H1 (cell line): ENCODE measurements at regions not wholly inside any gene's neighbourhood (a gene's known extent, or its start where the extent isn't known, plus 50 kb on each side); places are given as distances from the start of the nearest gene placed in this dataset.

Experiments
- CTCF ChIA-PET: fragments of 300-600 bp; sonication (Branson Sonifier 250); formaldehyde crosslinking; loops from one replicate; lab custom pipeline; 2021; ENCODE audit not compliant: partially characterized antibody; lab: Charles Lee
- POLR2A ChIA-PET: fragments of 300-600 bp; sonication (Branson Sonifier 250); formaldehyde crosslinking; loops from one replicate; lab custom pipeline; 2021; ENCODE audit warnings: inconsistent platforms; ENCODE audit not compliant: partially characterized antibody; lab: Charles Lee
- DNase-seq, 2 experiments: peaks; one replicate each; pipeline versions ENCODE4 v3.0.0 to v3.0.0-alpha.2; 2010 to 2022; ENCODE audit warnings: low spot score in 2 of 2, low read depth in 1 of 2, mixed read lengths in 1 of 2
- FAIRE-seq: peaks from 2 replicates; lab custom pipeline; 2011; peaks lifted over from hg19 to GRCh38; lab: Jason Lieb, UNC
- H2AFZ ChIP-seq: 2 replicates; pipeline ENCODE4 v1.8.1; 2012; ENCODE audit warnings: low read length, inconsistent platforms
- H2AK5ac ChIP-seq: 2 replicates; pipeline ENCODE4 v1.6.1; 2013; ENCODE audit warnings: low read depth, low read length
- H2BK120ac ChIP-seq: replicated peaks from 2 replicates; pipeline ENCODE3; 2013; ENCODE audit warnings: low read depth, low read length, inconsistent platforms
- H2BK12ac ChIP-seq: 2 replicates; pipeline ENCODE4 v1.6.1; 2013; ENCODE audit warnings: low read depth, low read length
- H2BK15ac ChIP-seq: 2 replicates; pipeline ENCODE4 v1.6.1; 2013; ENCODE audit warnings: low read length
- H2BK20ac ChIP-seq: 2 replicates; pipeline ENCODE4 v1.6.1; 2013; ENCODE audit warnings: low read length
- H2BK5ac ChIP-seq: 2 replicates; pipeline ENCODE4 v1.6.1; 2013; ENCODE audit warnings: low read depth, low read length
- H3K14ac ChIP-seq: 2 replicates; pipeline ENCODE4 v1.6.1; 2013; ENCODE audit warnings: inconsistent platforms; ENCODE audit not compliant: insufficient read length
- H3K18ac ChIP-seq: 2 replicates; pipeline ENCODE4 v1.6.1; 2013; ENCODE audit warnings: low read length; ENCODE audit errors: extremely low read depth
- H3K23ac ChIP-seq: 2 replicates; pipeline ENCODE4 v1.6.1; 2013; ENCODE audit warnings: inconsistent platforms; ENCODE audit not compliant: insufficient read length
- H3K23me2 ChIP-seq: 2 replicates; pipeline ENCODE4 v1.6.1; 2013; ENCODE audit warnings: low read depth, low read length
- H3K27ac ChIP-seq: 2 replicates; pipeline ENCODE4 v1.6.1; 2011; ENCODE audit warnings: low read depth, low read length, inconsistent platforms
- H3K27me3 ChIP-seq, 4 experiments: replicated peaks in 1 of 4; 1 replicate in 1 of 4; 2 replicates in 3 of 4; pipeline versions ENCODE4 v1.6.1 to v1.8.1; 2011 to 2013; ENCODE audit warnings: low read length in 3 of 4, mild to moderate bottlenecking in 3 of 4, inconsistent platforms in 2 of 4, mixed read lengths in 2 of 4, moderate library complexity in 1 of 4; ENCODE audit not compliant: control insufficient read depth in 3 of 4, insufficient read depth in 3 of 4; ENCODE audit errors: extremely low read depth in 1 of 4
- H3K36me3 ChIP-seq, 4 experiments: 2 replicates each; pipeline versions ENCODE4 v1.6.1 to v1.8.1; 2011 to 2013; ENCODE audit warnings: mild to moderate bottlenecking in 4 of 4, low read length in 3 of 4, moderate library complexity in 2 of 4, control low read depth in 1 of 4, inconsistent platforms in 1 of 4; ENCODE audit not compliant: insufficient read depth in 4 of 4, control insufficient read depth in 2 of 4
- H3K4ac ChIP-seq: replicated peaks from 2 replicates; pipeline ENCODE3; 2013; ENCODE audit warnings: low read length, low read depth, mixed read lengths, inconsistent platforms; ENCODE audit not compliant: insufficient read length
- H3K4me1 ChIP-seq, 4 experiments: replicated peaks in 1 of 4; 1 replicate in 1 of 4; 2 replicates in 3 of 4; pipeline versions ENCODE4 v1.6.1 to v1.8.1; 2011 to 2013; ENCODE audit warnings: low read length in 3 of 4, inconsistent platforms in 2 of 4, mixed read lengths in 1 of 4; ENCODE audit not compliant: insufficient read depth in 4 of 4, control insufficient read depth in 3 of 4
- H3K4me2 ChIP-seq, 2 experiments: 2 replicates each; pipeline versions ENCODE4 v1.6.1 to v1.8.1; 2011 to 2013; ENCODE audit warnings: low read depth in 2 of 2, low read length in 2 of 2, control low read depth in 1 of 2, inconsistent platforms in 1 of 2, mild to moderate bottlenecking in 1 of 2; ENCODE audit not compliant: insufficient read depth in 1 of 2
- H3K4me3 ChIP-seq, 4 experiments: fragments of 200-600, 300-600 bp in 1 of 4; sonication (generic), shearing (Covaris generic), sonication (Bioruptor Twin) in 1 of 4; 2 replicates each; pipeline versions ENCODE4 v1.5.1 to v1.8.1; 2011 to 2016; ENCODE audit warnings: low read length in 4 of 4, low read depth in 3 of 4, control low read depth in 2 of 4, inconsistent platforms in 2 of 4, mild to moderate bottlenecking in 2 of 4, mixed read lengths in 1 of 4, moderate library complexity in 1 of 4; ENCODE audit not compliant: insufficient read depth in 2 of 4; ENCODE audit errors: extremely low read depth in 1 of 4
- H3K56ac ChIP-seq: replicated peaks from 2 replicates; pipeline ENCODE3; 2013; ENCODE audit warnings: low read depth, mild to moderate bottlenecking, mixed read lengths, low read length, inconsistent platforms; ENCODE audit not compliant: insufficient read length
- H3K79me1 ChIP-seq: 2 replicates; pipeline ENCODE4 v1.6.1; 2013; ENCODE audit warnings: low read depth, low read length, control low read depth
- H3K79me2 ChIP-seq, 2 experiments: 2 replicates each; pipeline versions ENCODE4 v1.6.1 to v1.8.1; 2012 to 2013; ENCODE audit warnings: low read length in 2 of 2, mild to moderate bottlenecking in 2 of 2, inconsistent platforms in 1 of 2; ENCODE audit not compliant: insufficient read depth in 2 of 2, control insufficient read depth in 1 of 2
- H3K9ac ChIP-seq, 4 experiments: replicated peaks in 1 of 4; 1 replicate in 1 of 4; 2 replicates in 3 of 4; pipeline versions ENCODE4 v1.6.1 to v1.8.1; 2011 to 2013; ENCODE audit warnings: low read depth in 3 of 4, low read length in 3 of 4, control low read depth in 2 of 4, mild to moderate bottlenecking in 2 of 4, moderate library complexity in 2 of 4, inconsistent platforms in 1 of 4; ENCODE audit errors: extremely low read depth in 1 of 4
- H3K9me3 ChIP-seq, 2 experiments: 2 replicates each; pipeline versions ENCODE4 v1.6.1 to v1.8.1; 2012 to 2013; ENCODE audit warnings: mild to moderate bottlenecking in 2 of 2, moderate library complexity in 2 of 2, control low read depth in 1 of 2, inconsistent platforms in 1 of 2, low read depth in 1 of 2, low read length in 1 of 2, mixed read lengths in 1 of 2; ENCODE audit not compliant: insufficient read depth in 2 of 2
- H4K20me1 ChIP-seq, 2 experiments: replicated peaks in 1 of 2; 2 replicates each; pipeline versions ENCODE3 to v1.8.1; 2011 to 2013; ENCODE audit warnings: inconsistent platforms in 2 of 2, low read length in 2 of 2, mild to moderate bottlenecking in 1 of 2; ENCODE audit not compliant: insufficient read depth in 2 of 2, control insufficient read depth in 1 of 2
- H4K5ac ChIP-seq: 2 replicates; pipeline ENCODE4 v1.6.1; 2013; ENCODE audit warnings: low read length, low read depth, mixed read lengths, inconsistent platforms; ENCODE audit not compliant: insufficient read length
- H4K8ac ChIP-seq: 2 replicates; pipeline ENCODE4 v1.8.0; 2013; ENCODE audit warnings: mild to moderate bottlenecking, moderate library complexity, low read length, inconsistent platforms; ENCODE audit not compliant: insufficient read depth; ENCODE audit errors: extremely low read depth
- H4K91ac ChIP-seq: replicated peaks from 2 replicates; pipeline ENCODE3; 2013; ENCODE audit warnings: low read length, mixed read lengths, inconsistent platforms; ENCODE audit not compliant: insufficient read length
- BRCA1 ChIP-seq: IDR thresholded peaks from 2 replicates; pipeline ENCODE4 v1.6.1; 2012; ENCODE audit warnings: low read depth, low read length, improper control_type of control experiment
- CBX5 ChIP-seq: fragments of 300-800, 300-1000 bp; sonication (generic); IDR thresholded peaks from 2 replicates; pipeline ENCODE4 v1.7.1; 2016; ENCODE audit warnings: antibody characterized with exemption, low read length, low read depth
- CBX8 ChIP-seq: fragments of 300-800, 300-1000 bp; sonication (generic); IDR thresholded peaks from 2 replicates; pipeline ENCODE4 v1.7.1; 2016; ENCODE audit warnings: low read depth, low read length, borderline replicate concordance
- CREB1 ChIP-seq: IDR thresholded peaks from 2 replicates; pipeline ENCODE4 v1.6.1; 2012; ENCODE audit warnings: inconsistent platforms
- HDAC2 ChIP-seq, 2 experiments: fragments of 300-600 bp in 1 of 2; sonication (generic) in 1 of 2; IDR thresholded peaks; 2 replicates each; pipeline ENCODE4 v1.6.1; 2011 to 2012; ENCODE audit warnings: low read depth in 2 of 2, low read length in 2 of 2, mild to moderate bottlenecking in 2 of 2, moderate library complexity in 2 of 2, borderline replicate concordance in 1 of 2, inconsistent platforms in 1 of 2
- RFX5 ChIP-seq: IDR thresholded peaks from 2 replicates; pipeline ENCODE4 v1.6.1; 2011; ENCODE audit warnings: low read depth, low read length, improper control_type of control experiment, borderline replicate concordance
- SP4 ChIP-seq: IDR thresholded peaks from 2 replicates; pipeline ENCODE4 v1.6.1; 2012; ENCODE audit warnings: low read length, inconsistent platforms
- ZNF274 ChIP-seq: IDR thresholded peaks from 2 replicates; pipeline ENCODE4 v1.7.0; 2012; ENCODE audit warnings: low read length, borderline replicate concordance; ENCODE audit errors: extremely low read depth
- WGBS, 2 experiments: shearing (Covaris generic) in 1 of 2; methylation state at CpG; one replicate each; pipeline versions ENCODE4 v1.1.6 to v1.1.7; 2013 to 2015; ENCODE audit warnings: low lambda C conversion rate in 2 of 2, mixed read lengths in 2 of 2, inconsistent platforms in 1 of 2, low coverage in 1 of 2, missing lambda C conversion rate in 1 of 2; ENCODE audit not compliant: insufficient replicate concordance in 2 of 2, insufficient coverage in 1 of 2, insufficient read length in 1 of 2; ENCODE audit errors: extremely low coverage in 1 of 2, missing lambda C conversion rate in 1 of 2; 5-methylcytosine and 5-hydroxymethylcytosine counted together
- TF ChIP-seq, protein P1 (sequence below): IDR thresholded peaks from 2 replicates; pipeline ENCODE4 v1.6.1; 2012; ENCODE audit warnings: low read length, inconsistent platforms

DNA sequence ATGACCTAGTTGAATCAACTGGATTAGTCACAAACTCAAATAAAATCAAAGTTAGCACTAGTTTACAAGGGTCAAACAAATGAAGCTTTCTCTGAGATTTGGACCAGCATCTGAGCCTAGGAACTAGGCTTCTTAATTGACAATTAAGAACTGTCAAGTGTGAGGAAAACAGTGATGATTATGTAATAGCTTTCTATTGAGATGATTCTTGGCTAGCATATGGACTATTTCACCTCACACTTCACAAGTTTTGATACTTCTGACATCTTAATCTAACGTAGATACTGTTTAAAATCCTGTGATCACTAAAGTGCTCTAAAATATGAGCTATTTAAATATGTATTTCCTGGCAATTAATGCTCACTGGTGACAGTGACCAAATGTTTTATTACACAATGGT lies 542.9 kb downstream of the EFNA5 start:
- Histone ChIP-seq H3K4ac (no peak overlapping the region), H3K9me3 (no peaks in the 10 kb centered on the region), H3K27ac (no peak overlapping the region), H3K18ac (no peak overlapping the region)
- TF ChIP-seq, protein P1, sequence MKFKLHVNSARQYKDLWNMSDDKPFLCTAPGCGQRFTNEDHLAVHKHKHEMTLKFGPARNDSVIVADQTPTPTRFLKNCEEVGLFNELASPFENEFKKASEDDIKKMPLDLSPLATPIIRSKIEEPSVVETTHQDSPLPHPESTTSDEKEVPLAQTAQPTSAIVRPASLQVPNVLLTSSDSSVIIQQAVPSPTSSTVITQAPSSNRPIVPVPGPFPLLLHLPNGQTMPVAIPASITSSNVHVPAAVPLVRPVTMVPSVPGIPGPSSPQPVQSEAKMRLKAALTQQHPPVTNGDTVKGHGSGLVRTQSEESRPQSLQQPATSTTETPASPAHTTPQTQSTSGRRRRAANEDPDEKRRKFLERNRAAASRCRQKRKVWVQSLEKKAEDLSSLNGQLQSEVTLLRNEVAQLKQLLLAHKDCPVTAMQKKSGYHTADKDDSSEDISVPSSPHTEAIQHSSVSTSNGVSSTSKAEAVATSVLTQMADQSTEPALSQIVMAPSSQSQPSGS: no peak
- no peak for TF ChIP-seq SP4
- no peak for TF ChIP-seq BRCA1
- no peak for TF ChIP-seq ZNF274
- TF ChIP-seq CBX5: no peak
- no peak for TF ChIP-seq RFX5
- no peak for TF ChIP-seq HDAC2 (IDR thresholded peaks at IDR 0.05; ENCODE audit: borderline replicate concordance in 1 of 2, low read depth in 2 of 2, low read length in 2 of 2)
- no peak for TF ChIP-seq CREB1
- no peak for TF ChIP-seq CBX8
- TF ChIP-seq, all 59 proteins: peak for 0
- Histone ChIP-seq H2BK120ac (no peak overlapping the region), H3K14ac (no peak overlapping the region), H2BK12ac (no peak overlapping the region), H3K56ac (no peak overlapping the region), H3K23me2 (no peaks in the 10 kb centered on the region), H2AFZ (no peak overlapping the region), H2AK5ac (no peak overlapping the region), H4K20me1 (no peaks in the 10 kb centered on the region), H3K79me1 (no peaks in the 10 kb centered on the region), H3K27me3 (no peaks in the 10 kb centered on the region), H3K79me2 (no peaks in the 10 kb centered on the region), H4K8ac (no peak overlapping the region), H2BK15ac (no peak overlapping the region), H3K23ac (no peak overlapping the region), H2BK20ac (no peak overlapping the region), H2BK5ac (no peak overlapping the region), H4K91ac (no peak overlapping the region), H3K4me1 (no peaks in the 10 kb centered on the region), H4K5ac (no peak overlapping the region), H3K4me2 (no peak overlapping the region), H3K4me3 (no peak overlapping the region), H3K9ac (no peak overlapping the region), H3K36me3 (no peaks in the 10 kb centered on the region)
- CTCF ChIA-PET: interaction anchor here (0.6 kb wide), 1 partner anchor 129 kb away, joined by 3 read pairs; no protein-coding TSS in a partner anchor
- WGBS, 2 experiments: 92% methylated on average over 1 of the region's 1 CpG; no CpG with 5 or more reads in 1 of the 2 experiments
- no peak for FAIRE-seq
- POLR2A ChIA-PET: interaction anchor here (0.7 kb wide), 1 partner anchor 62 kb away, joined by 3 read pairs; no protein-coding TSS in a partner anchor
- DNase-seq: no peak
